ENCODE measurements at regions not wholly inside any gene's neighbourhood (a gene's known extent, or its start where the extent isn't known, plus 50 kb on each side); places are given as distances from the start of the nearest gene placed in this dataset.
"Not testable (repeated sequence)": the region's sequence is repeated elsewhere in the genome, so short reads cannot be mapped to it uniquely, and the experiment has no call there.

DNA sequence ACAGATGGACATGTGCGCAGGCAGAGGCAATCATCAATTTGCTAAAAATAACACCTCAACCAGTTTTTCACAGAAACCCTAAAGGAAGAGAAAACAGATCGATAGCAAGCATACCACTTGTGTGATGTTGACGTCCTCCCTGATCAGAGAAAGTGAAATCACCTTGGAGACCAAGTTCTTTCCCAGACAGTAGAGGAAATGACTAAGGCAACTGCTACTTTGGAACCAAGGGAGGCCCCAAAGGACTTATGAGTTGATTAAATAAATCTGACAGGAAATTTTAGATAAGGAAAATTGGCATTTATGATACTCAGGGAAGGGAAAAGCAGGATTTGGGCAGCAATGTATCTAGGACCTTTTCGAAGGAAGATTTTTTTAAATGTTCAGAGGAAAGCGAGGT, 267.1 kb upstream of the ASIC2 start:
- DNase-seq (ENCODE audit: low read depth in 2 of 3, low spot score in 1 of 3), result no peak

- DNase-seq (ENCODE audit: low read depth in 2 of 3, low spot score in 1 of 3), result no peak
Measured at GRCh38 chr17:33560871-33561270, 267.8 kb upstream of the ASIC2 start.

DNA sequence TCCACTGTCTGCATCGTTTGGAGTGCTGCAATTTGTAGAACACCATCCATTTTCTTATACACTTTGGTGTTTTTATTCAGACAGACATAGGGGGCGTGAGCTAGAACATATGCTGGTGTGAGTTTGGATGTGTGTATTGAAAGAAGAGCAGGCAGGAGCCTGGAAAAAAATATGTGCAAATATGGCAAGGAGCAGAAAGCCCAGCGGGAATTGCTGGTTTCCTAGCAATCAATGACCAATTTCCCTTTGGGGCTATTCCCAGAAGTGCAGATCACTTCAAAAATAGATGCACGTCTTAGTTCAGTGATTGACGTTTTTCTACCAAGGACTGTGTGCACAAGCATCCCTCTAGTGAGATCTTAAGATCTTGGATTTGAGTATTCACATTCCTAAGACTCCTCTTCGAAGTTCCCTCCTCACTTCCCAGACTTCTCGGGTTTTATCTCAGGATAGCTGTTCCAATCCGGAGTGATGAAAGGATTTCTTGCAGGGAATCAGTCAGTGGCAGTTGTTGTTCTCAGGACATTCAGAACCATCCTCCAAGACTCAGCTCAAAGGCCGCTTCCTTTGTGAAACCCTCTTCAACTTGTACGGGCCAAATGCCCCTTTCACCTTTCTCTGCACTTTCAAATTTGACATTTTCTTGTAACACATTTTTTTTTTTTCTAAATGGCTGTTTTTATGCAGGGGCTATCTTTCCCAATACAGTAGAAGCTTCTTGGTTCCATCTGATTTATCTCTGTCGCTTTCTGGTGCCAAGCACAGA, 268.7 kb upstream of the ASIC2 start:
- no peak for DNase-seq (ENCODE audit: low read depth in 2 of 3, low spot score in 1 of 3)

GRCh38 chr17:33562792-33563191, 269.7 kb upstream of the ASIC2 start:
- DNase-seq (ENCODE audit: low read depth in 2 of 3, low spot score in 1 of 3), result no peak

- DNase-seq (ENCODE audit: low read depth in 2 of 3, low spot score in 1 of 3), result no peak
Measured at GRCh38 chr17:33564146-33564545, 271.1 kb upstream of the ASIC2 start.

DNA sequence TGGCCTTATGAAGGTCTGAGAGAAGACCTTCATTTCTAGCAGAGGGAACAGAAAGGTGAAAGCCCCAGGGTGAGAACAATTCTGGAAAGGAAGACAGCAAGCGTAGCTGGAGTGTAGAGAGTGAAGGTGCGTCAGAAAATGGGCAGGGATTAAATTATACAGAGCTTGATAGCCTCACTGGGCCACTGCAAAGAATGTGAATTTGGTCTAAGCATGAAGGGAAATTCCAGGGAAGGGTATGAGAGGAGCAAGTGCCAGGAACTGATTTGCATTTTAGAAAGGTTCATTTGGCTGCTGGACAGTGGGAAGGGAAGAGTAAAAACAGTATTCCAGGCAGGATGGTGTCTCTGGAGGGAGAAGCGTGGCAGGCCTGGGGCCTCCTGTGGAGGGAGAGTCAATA, 274.1 kb upstream of the ASIC2 start:
- DNase-seq (ENCODE audit: low read depth in 2 of 3, low spot score in 1 of 3), result no peak

- DNase-seq (ENCODE audit: low read depth in 2 of 3, low spot score in 1 of 3), result no peak
Measured at GRCh38 chr17:33572615-33573014, 279.5 kb upstream of the ASIC2 start.

DNA sequence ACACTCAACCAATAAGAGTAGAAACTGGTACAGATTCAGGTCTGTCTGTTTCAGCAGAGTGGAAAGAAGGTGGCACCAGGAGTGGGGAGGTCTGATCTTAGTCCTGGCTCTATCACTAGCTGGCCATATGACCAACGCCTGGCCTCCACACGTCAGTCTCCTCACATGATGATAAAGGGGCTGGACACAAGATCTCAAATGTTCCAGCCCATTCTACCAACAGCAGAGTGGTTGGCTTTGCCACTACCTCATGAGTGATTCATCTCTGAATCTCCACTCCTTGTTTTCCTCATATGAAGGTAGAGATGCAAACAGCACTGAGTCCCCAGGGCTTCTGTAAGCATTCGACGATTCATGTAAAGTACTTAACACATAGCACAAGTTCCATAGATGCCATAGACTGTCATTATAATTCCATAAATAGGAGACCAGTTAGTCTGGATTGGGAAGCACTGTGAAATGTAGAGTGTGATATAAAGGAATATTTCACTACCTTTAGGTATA, 281.9 kb upstream of the ASIC2 start:
- DNase-seq (ENCODE audit: low read depth in 2 of 3, low spot score in 1 of 3), result no peak

DNA sequence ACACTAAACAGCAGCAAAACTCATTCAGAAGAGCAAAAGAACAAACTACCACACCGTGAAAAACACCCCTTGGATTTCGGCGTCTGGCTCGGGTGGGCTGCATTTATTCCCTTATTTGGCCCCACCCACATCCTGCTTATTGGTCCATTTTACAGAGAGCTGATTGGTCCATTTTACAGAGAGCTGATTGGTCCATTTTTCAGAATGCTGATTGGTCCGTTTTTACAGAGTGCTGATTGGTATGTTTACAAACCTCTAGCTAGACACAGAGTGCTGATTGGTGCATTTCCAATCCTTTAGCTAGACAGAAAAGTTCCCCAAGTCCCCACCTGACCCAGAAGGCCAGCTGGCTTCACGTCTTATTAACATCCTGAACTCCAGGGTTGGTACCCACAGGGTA, 286.6 kb upstream of the ASIC2 start:
- DNase-seq (ENCODE audit: low read depth in 2 of 3, low spot score in 1 of 3), result not testable (repeated sequence)

GRCh38 chr17:33580215-33580614, 287.1 kb upstream of the ASIC2 start:
- no peak for DNase-seq (ENCODE audit: low read depth in 2 of 3, low spot score in 1 of 3)

DNA sequence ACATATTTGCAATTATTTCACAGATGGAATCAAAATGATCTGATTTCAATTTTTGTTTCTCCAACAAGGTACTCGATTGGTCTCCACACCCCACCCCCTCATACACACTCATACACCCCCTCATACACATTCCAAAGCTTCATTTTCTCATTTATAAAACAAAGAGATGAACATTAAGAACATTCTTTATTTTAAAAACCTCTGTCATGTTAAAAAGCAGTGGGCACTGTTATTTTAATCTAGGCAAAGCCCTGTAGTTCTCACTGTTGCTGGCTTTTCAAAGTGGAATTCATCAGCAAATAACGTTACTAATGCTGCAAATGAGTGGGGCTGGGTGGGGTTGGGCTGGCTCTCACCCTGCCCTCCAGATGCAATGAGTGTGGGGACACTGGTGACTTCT, 289.6 kb upstream of the ASIC2 start:
- no peak for DNase-seq (ENCODE audit: low read depth in 2 of 3, low spot score in 1 of 3)

DNA sequence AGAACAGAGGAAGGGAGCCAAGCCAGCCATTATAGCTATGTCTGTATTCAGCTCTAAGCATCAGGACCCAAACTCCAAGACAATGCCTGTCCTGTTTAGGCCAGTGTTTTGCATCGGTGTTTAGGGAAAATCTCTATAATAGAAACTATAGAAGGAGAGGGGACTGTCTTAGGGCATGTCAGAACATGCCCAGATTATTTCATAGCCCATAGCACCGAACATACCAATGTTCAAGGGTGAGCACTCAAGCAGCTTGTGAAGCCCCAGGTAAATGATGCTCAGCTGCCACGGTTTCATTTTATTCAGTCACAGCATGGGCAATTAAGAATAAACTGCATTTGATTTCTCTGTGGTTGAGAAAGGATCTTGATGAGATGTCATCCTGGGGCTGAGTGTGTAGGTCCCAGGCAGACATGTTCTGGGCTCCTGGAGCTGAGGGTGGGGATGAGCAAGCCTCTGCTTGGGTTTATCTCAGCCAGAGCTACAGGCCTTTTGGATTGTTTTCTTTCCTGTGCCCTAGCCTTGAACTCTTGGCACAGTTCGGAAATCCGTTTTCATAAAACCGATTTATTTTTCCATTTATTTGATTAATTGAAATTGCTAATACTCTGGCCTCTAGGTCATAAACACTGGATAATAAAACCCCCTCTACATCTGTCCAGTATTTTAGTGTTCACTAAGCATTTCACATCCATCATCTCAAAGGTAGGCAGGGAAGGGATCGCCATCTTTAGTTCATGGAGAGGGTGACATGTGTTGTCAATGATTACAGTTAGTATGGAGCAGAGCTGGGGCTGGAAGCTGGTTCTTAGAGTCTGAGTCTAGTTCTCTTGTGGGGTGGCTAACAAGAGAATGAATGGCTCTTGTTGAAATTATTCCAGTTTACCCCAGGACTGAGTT, 290.7 kb upstream of the ASIC2 start:
- no peak for DNase-seq (ENCODE audit: low read depth in 2 of 3, low spot score in 1 of 3)

DNA sequence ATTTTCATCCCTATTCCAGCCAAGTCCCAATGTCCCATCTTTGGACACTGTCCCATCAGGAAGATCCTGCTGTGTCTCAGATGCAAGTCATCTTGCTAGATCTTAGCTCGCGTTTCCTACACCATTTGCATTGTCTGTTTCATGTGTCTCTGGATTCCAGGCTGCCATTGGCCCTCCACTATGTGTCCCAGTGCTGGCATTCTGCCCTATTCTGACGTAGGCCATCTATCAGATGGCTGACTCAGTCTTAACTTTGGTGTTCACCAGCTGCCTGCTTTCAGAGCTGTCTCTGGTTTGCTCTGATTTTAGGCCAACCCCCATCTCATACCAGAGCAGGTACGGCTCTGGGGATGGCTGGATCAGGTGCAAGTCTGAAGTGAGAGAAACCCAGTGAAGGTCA, 300.9 kb upstream of the ASIC2 start:
- no peak for DNase-seq (ENCODE audit: low read depth in 2 of 3, low spot score in 1 of 3)

DNA sequence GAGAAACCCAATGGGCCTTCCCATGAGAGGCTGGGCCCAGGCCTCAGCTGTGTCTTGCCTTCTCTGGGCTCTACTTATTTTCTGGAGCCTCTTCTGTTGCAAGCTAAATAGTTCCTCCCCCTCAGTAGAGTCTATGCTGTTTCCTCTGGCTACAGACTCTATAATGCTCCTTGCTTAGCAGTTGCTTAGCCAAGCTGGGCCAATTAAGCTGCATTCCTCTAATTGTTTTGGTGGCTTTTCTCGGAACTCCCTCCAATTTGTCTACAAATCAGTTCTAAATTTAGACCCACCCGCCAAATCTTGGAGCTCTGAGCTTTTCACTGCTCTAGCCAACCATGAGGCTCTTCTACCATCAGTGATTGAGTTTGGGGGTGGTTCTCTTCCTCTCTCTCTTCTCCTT, 302.7 kb upstream of the ASIC2 start:
- DNase-seq (ENCODE audit: low read depth in 2 of 3, low spot score in 1 of 3), result no peak

DNA sequence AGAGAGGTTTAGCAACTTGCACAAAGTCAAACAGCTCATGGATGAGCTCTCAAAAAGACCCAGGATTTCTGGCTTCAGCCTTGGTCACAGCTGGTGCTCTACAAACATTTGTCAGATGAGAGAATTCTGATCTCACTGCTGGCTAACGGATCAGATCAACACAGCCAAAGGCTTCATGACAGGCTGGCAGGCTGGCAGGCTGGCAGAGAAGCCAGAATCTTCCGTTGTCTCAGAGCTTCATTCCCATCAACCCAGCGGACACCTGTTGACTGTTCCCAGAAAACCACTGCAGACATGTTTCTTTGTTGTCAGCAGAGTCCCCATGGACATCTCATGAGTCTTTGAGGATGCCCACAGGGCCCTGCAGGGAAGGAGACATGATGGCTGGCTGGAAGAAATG, 303.8 kb upstream of the ASIC2 start:
- no peak for DNase-seq (ENCODE audit: low read depth in 2 of 3, low spot score in 1 of 3)

DNA sequence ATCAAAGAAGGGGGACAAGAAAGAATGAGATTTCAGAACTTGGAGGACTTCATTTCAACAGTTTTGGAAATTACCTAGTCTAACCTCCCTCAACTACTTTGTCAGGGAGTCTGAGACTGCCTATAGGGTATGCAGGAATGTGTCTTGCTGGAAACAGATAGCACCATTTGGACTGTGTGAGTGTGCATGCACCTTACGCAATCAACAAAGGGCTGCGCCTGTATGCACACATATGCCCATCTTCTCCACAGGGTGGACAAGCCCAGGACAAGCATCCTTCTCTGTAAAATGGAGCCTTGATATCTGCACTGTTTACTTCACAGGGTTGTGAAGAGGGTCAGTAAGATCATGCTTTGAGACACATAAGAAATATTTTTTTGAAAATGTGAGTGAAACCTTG, 305.7 kb upstream of the ASIC2 start:
- no peak for DNase-seq (ENCODE audit: low read depth in 2 of 3, low spot score in 1 of 3)

- DNase-seq (ENCODE audit: low read depth in 2 of 3, low spot score in 1 of 3), result no peak
Measured at GRCh38 chr17:33602981-33603380, 309.9 kb upstream of the ASIC2 start.

DNA sequence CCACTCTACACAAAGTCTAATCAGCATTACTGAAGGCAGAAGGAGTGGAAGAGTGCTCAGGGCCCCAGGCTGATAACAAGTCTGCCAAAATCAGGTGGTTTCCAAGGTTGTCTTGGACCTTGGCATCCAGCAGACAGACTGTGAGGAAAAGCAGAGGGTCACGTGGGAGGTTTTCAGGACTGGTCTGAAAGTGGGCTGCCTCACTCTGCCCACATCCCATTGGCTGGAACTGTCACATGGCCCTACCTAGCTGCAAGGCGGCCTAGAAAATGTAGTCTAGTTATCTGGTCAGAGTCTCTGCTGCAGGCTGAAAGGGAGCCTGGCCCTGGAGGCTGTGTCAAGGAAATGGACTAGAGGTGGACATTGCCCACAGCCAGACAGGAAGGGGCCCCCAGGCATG, 310.7 kb upstream of the ASIC2 start:
- no peak for DNase-seq (ENCODE audit: low read depth in 2 of 3, low spot score in 1 of 3)

GRCh38 chr17:33611532-33611931, 318.4 kb upstream of the ASIC2 start:
- no peak for DNase-seq (ENCODE audit: low read depth in 2 of 3, low spot score in 1 of 3)

DNA sequence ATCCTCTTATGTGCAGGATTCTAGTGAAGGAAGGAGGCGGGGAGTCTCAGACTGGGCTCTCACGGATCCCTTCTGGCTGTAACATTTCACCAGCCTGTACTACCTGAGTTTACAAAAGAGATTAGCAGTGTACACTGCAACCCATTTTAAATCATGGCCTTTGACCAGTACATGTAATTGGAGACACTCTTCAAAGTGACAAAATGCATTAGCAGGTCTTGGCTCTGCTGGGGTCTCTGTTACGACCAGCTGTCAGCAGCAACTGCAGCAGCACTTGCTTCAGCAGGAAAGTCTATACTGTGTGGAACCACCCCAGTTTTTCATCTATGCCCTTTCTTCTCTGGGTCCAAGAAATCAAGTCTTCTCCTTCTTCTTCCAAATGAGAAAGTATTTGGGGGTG, 322.8 kb upstream of the ASIC2 start:
- DNase-seq (ENCODE audit: low read depth in 2 of 3, low spot score in 1 of 3), result no peak

DNA sequence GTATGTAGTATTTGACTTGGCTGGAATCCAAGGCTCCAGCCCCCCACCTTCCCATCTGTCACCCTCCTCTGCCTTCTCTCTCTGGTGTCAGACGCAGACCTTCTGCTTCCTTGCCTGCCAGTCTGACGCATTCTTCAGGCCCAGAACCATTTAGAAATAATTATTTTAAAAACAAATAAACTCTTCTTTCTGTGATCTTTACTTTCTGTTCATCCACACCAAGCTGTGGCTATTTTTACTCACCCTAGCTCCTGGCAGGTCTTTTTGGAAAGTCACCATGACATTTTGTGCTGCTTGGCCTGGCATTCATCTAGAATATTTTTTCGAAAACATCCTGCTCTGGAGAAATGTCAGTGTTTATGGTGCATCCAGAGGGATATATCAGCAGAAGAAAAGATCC, 330.7 kb upstream of the ASIC2 start:
- DNase-seq (ENCODE audit: low read depth in 2 of 3, low spot score in 1 of 3), result no peak
